Stimulated activated CD4-positive, alpha-beta T cell treated with anti-CD3 and anti-CD28 coated beads, Interleukin-1b, Interleukin-23, amount 100 ng/mL, for 4 hours (primary cell): ENCODE measurements at regions not wholly inside any gene's neighbourhood (a gene's known extent, or its start where the extent isn't known, plus 50 kb on each side); places are given as distances from the start of the nearest gene placed in this dataset.
A peak's percentile ranks its signal among the peaks of the same experiment; 100 is the strongest.

Experiments used
- DNase-seq, 2 donors: peaks; one replicate each; pipeline ENCODE4 v3.0.0-alpha.2; 2020; ENCODE audit warnings: low read depth in 2 of 2

DNA sequence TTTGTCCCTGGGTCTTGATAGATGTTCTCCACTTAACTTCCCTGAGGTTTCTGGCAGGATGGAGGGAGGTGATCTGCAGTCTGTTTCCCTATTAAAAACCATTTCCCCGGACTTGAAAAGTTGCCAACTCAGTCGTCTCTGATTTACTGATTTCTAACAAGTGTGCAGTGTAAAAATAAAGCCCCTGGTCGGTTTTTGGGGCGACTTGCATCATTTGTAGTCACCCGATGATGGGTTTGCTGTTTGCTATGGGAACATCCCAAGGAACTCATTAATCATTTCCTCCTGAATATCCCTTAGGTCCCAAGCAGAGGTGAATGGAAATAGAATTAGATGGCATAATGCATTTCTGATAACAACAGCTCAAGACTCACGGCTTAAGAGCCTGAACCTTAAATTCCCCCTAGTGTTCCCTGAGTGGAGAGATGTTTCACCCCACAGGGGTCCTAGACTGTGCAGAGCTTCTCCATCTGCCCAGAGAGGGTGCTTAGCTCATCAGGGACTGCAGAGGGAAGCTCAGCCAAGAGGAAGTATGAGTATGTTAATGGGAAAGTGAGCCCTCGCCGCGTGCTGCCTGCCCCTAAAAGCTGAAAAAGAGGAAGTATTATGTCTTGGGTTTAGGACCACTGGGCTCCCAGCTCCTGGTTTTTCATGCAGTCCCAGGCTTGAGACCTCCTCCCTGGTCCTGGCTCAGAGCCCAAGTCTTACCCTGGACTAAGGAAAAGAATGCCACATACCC, 115.1 kb upstream of the DAP start:
- no peak for DNase-seq

DNA sequence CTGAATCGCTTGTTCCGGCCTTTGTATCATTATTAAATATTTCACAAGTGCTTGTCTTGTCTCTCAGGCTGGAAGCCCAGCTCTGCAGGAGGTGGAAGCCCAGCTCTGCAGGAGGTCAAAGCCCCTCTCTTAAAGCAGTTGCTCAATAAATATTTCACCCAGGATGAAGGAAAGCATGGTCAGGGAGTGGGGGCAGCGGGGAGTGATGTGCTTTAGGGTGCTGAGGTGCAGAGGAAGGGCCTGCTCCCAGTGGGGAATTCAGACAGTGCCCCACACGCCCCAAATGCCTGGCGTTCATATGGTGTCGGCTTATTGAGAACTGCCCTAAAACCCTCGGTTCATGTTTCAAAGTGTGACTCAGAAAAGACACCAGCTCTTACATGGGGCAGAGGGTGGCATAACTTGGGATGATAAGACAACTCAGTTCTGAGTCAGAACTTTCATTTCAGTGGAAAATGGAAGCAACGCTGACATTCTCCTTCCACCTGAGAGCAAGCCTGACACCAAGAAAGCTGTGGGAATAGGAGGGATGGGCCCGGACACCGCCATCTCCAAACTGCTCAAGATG, 114.3 kb upstream of the DAP start:
- DNase-seq: no peak

DNA sequence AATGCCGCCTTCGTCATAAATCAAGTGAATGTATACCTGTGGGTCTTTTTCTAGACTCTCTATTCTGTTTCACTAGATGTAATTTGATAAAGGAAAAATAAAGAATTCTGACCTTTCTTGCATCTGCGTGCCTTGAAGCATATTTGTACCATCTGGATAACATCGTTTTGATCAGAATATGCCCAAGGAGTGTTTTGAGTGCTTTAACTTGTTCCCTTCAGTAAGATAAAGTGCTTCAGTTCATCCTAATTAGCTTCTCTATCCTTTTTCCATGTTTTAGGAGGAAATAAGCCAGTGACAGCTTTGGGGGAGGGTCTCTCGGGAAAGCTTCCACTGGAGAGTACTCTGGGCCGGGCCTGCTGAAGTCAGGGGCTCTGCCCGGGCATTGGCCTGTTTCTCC, 113.5 kb upstream of the DAP start:
- DNase-seq: no peak

DNA sequence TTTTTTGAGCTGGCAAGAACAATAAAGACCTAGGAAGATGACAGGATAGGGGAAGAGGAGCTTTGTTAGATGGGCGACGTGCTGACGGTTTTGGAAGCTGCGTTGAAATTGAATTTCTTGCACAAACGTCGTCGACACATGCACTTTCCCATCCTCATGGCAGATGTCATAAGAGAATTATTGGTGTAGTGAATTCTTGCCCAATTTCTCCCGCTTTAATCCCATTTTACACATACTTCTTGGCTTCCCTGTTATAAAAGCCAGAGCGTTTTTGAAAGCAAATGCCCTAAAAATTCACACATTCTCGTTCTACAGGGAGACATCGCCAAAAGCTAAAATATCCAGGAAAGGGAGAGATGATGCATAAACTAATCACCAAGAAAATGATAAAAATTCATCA, 109.8 kb upstream of the DAP start:
- no peak for DNase-seq

DNA sequence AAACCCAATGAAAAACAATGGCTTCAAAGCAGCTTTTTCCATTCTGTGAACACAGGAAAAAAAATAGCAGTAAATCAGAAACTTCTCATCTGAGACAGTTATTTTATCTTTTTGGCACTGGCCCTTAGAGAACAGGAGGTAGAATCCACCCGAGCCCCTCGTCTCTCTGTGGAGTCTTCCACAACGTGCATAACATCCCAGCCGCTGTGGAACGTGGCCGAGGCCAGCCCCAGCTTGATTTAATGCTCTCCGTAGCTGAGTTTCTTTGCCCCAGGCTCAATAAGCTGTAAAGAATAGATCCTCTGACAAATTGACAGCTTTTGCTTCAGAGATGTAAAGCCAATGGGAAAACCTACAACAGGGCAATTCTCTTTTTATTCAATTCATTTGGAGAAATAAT, 107.9 kb upstream of the DAP start:
- no peak for DNase-seq

DNA sequence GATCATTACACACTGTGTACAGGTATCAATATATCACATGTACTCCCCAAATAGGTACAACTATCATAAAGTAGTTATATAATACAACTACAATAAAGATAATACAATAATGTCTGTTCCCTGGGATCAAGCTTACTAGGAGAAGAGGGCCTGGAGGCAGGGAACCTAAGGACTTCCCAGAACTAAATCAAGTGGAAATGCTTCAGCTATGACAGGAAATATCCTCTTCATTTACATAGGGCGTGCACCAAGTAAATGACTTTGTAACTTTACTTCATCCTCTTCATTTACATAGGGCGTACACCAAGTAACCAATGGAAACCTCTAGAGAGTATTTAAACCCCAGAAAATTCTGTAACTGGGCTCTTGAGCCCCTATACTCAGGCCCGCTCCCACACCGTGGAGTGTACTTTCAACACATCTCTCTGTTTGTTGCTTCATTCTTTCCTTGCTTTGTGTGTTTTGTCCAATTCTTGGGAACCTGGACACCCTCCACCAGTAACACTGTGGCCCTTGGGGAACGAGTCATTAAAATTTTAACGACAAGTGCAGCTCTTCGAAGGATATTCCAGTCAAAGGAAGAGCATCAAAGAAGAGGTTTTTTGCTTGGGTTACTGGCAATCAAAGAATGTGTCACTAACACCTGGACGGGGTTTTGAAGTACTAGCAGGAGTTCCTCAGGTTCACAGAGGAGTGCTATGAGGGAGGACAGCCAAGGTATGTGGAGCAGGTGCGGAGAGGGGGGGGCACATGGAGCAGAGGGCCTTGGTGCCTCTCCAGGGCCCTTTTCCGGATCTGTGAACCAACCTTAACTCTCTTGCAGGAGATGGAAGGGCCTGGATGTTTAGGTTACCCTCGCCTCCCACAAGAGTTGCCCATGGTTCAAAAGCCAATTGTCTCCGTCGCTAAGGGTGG, 106.6 kb upstream of the DAP start:
- DNase-seq: no peak

DNA sequence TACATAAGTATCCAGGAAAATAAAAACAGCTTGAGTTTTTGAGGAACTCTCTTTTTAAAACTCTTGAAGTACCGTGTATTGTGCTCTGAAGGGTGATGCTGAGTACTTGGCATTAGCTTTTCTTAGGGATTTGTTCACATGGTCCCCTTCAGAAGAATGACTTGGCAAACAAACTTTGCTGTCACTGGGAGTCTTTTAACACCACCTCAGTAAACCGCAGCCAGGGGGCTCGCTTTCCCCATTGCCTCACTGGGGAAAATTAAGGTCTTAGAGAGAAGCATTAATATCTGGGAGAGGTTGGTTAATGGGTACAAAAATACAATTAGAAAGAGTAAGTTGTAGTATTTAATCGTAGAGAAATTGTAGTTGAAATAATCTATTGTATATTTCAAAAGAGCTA, 105.9 kb upstream of the DAP start:
- no peak for DNase-seq

DNA sequence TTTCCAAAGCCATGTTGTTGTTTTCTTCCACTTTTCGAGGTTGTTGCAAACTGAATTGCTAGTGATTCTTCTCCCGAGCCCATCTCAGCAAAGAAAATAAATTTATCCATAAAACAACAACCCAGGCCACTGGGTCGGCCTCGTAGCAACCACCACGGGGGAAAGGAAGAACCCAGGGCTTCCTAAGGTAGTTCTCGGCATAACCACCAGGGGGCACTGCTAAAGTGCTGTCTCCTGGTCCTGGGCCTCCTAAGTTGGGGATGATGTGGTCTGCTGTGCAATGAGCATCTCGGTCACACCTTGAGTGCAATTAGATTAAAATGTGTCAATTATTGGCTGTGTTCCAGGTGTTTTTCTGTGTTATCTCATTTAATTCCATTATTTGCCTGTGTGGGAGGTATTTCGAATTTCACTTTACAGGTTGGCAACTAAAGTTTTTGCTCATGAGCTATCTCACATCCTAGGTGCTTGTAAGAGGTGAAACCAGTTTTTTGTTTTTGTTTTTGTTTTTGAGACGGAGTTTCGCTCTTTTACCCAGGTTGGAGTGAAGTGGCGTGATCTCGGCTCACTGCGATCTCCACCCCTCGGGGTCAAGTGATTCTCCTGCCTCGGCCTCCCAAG, 102.8 kb upstream of the DAP start:
- DNase-seq: peak; percentile 35 to 40

DNA sequence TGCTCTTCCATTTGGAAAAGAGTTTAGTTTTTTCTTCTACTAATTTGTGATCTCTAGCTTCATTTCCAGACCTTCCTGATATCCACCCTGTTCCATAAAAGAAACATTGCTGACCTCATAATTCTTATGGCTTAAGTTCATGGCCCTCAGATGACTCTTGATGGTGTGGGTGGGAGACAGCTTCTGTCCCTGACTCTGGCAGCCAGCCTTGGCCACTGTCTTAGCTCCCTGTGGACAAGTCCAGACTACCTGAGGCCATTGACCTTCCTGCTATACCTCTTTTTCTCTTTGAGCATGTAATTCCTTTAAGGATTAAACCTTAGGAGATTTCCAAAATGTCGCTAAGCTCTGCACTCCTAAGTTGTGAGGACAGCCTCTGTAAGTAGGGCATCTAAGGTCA, 101.1 kb upstream of the DAP start:
- no peak for DNase-seq

DNA sequence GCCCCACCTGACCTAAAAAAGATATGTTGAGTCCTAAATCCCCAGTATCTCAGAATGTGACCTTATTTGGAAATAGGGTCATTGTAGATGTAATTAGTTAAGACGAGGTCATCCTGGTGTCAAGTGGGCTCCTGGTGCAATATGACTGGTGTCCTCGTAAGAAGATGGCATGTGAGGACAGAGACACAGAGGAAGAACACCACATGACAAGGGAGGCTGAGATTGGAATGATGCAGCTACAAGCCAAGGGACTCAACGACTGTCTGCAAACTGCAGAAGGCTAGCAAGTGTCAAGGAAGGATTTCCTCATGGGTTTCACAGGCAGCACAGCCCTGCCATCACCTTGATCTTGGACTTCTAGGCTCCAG, 100.4 kb upstream of the DAP start:
- DNase-seq: no peak

DNA sequence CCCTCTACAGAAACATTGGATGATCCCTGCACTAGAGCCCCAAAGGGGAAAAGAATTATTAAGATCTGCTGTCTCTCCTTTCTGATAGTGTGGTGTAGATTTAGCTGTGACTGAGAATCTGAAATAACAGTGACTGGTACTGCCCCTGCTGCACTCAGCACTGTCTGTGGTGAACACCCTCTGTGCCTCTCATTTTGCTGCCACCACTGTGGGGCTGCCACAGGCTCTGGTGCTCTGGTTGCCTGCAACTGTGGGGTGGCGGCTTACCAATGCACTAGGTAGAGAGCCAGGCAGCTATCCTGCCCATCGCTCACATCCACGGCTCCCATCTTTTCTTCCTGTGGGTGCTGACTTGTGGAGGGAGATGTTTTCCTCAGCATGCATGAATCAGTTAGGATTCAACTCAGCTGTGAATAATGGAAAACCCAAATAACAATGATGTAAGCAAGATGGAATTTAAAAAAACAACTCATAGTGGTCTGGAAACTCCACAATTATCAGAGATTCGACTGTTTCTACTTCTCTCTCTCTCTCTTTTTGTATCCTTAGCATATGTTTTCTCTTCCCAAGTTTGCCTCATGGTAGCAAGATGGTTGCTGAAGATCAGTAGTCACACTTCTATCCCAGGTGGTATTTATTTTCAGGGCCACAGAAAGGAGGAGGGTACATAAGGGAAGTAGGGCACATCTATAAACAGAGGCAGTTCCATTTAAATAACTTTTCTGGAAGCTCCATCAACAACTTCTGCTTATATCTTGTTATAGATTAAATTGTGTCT, 99.8 kb upstream of the DAP start:
- DNase-seq: no peak

DNA sequence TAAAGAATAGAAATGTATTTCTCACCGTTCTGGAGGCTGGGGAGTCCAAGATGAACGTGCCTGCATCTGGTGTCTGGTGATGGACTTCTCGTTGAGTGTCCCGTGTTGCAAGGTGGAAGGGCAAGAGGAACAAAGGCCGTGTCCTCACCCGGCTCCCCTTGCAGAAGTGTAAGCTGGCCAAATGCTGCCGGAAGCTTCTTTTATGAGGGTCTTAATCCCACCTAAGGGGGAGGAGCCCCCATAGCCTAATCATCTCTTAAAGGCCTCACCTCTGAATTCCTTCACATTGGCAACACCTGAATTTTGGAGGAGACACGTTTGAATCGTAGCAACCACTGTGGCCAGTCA, 99.1 kb upstream of the DAP start:
- no peak for DNase-seq

DNA sequence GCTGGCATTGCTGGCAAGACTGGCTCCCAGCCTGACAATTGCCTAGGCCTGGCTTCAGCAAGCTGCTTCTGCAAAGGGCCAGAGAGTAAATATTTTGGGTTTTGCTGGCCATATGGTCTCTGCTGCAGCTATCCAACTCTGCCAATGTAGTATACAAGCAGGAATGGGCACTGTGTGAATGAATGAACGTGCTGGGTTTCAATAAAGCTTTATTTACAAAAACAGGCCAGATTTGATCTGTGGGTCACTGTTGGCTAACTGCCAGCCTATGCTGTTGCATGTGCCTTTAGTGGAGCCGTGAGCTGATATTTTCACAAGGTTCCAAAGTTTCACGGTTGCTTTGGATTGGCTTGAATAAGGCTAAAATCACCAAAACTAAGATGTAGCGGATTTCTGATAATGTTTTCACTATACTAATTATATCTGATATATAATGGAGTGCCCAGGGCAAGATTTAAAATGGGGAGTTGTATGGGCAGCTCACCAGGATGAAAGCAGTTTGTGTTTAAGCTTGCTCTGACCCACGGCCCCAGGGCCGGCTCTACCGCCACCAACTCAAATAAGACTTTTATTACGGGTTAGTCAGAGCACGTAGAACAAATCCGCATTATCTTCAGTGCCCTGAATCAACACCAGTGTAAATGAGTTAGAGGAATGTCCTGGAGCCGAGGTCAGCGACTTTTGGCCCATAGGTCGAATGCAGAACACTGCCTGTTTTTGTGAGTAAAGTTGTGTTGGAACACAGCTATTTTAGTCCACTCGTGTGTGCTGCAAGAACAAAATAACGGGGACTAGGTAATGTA, 98.6 kb upstream of the DAP start:
- no peak for DNase-seq

DNA sequence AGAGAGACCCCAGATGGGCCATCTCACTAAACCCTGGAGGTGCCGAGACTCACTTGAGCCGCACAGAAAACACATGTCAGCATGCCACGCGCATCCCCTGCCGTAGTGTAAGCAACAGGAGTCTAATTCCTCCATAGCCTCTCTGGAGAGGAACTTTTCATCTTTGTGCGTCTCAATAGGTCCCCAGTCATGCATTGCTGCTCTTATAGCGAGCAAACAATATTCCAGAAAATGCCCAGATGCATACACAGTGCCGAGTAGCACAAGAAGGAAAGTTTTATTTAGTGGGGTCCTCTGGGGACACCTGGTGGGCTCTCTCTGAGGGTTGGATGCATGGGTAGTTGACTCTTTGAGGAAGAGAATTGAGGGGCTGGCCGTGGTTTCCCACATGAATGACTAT, 97.9 kb upstream of the DAP start:
- DNase-seq: no peak

DNA sequence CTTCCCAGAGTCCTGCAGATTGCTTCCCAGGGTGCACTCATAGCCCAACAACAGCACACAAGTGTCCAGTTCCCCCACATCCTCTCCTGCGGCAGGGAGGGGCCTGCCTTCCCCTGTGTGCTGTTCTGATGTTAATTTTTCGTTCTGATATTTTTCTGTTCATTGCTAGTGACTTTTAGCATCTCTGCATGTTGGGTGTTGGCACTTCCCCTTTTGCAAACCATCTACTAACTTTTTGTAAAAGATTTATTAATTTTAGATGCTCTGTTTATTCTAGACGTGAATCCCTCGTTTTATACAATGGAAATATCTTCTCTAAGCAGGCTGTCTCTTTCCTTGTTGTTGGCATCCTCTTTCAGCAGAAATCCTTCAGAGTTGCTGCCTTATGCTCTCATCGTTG, 97.3 kb upstream of the DAP start:
- no peak for DNase-seq

DNA sequence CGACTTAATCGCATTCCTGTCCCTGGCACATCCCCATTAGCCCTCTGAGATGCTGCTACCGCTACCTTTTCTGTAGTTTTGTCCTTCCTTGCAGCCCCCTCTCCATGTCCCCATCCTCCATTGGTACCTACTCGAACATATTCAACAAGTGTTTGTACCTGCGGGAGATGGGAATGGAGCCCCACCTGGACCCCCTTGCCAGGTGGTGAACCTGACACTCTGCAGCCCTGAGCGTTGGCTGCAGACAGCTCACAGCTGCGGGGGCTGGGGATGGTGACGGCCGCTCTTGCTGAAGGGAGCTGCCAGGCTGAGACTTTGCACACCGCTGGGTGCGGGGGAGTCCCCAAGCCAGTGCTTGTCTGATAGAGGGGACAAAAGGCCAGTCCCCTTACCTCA, 96.3 kb upstream of the DAP start:
- no peak for DNase-seq

DNA sequence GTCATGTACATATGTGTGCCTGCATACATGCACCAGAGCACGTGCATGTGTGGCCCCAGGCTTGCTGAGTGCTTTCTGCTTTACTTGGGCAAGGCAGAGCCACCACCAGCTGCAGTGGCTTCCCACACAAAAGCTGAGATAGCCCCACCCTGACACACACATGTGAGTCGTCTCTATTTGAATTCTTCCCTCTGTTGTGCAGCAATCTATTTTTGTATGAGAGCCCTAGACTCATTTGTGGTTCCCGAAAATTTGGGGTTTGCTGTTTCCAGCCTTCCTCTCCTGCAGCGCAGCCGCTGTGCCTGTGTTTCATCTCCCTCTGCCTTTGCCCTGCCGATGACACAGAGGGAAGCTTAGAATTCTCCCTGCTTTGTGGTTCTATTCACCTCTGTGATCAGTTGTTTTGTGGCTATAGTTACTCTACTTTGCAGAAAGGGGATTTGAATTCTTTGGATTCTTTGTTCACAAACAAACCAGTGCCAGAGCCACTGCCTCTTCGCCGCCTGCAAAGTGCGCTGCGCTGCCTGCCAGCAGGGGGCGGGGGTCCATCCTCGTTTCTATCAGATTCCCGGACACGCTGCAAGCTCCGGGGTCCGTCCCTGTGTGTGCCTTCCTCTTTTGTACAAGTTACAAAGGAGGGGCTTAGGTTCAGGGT, 95.8 kb upstream of the DAP start:
- DNase-seq: peak in 1 of 2 donors; percentile 29

DNA sequence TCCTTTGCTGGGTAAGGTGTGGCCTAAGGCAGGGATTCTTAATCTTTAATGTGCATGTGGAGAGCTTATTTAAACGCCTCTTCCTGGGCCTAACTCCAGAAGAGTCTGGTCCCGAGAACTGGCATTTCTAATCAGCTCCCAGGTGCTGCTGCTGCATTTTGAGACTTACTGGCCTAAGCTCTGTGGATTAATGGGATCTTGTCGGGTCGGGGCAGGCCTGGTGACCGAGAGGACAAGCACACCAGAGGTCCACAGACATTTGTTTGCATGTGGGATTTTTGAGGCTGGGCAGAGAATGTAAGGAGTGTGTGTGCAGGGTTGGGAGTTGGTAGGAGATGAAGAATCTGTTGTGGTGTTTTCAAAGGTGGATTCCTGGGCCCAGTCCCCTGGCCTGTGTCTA, 95.0 kb upstream of the DAP start:
- DNase-seq: no peak

DNA sequence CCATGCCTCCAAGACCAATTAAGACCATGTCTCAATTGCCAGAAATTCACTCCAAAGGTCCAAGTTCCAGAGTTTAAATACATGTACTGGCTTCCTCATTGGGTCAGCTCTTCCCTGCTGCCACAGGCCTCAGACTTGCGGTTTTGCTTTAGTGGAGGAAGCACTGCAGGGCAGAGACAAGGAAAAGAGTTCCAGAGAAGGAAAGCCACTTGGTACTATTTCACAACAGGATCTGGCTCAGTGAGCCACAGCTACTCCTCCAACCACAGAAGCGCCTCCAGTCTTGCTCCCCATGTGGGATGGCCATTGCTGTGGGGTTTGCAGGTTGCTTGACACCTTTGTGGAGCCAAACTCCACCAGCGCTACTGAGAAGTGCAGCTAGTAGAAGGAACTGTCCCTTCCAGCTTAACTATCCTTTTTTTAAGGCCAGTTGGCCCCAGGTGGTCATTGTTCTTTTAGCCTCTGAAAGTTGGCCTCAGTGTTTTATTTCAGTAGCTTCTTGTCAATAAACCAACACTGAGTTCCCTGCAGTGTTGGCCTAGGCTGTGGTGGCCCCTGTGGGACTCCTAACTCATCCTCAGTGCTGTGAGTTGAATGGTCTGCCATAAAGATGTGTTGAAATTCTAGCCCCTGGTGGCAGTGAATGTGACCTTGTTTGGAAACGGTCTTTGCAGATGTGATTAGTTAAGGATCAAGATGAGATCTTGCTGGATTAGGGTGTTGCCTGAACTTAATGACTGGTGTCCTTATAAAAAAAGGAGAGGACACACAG, 93.7 kb upstream of the DAP start:
- DNase-seq: no peak

DNA sequence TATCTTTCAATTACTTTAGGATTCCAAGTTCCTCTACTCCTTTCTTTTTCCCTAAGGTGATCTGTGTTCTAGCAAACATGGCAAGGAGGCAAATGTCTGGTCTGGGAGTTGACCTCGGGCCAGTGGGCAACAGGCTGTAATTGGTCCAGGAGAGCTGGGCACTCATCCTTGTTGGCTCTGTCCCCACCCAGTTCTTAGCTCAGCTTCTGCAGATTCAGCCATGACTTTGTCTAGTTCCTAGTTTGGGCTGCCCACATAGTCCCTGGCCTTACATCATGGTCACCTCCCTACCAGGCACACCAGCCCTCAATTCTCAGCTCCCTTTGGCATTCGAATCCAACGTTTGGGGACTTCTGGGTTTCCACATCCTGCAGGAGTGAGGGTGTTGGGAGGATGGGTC, 92.1 kb upstream of the DAP start:
- no peak for DNase-seq
